ENCODE measurements at regions not wholly inside any gene's neighbourhood (a gene's known extent, or its start where the extent isn't known, plus 50 kb on each side); places are given as distances from the start of the nearest gene placed in this dataset.

DNA sequence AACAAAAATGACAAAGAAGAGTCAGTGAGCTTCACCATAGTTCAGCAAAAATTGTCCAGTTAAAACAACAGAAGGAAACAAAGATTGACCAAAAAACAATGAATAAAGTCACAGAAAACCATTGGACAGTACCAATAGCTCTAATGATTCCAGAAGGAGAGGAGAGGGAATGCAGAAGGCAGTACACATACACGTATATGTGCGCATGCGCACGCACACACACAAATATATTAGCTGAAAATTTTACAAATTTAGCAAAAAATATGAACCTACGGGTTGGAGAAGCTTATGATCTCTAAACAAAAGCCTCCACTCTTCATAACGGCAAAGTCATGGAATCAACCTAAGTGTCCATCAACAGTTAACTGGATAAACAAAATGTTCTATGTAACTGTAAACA lies 120.3 kb upstream of the MON1B start:
- TF ChIP-seq, protein P1, sequence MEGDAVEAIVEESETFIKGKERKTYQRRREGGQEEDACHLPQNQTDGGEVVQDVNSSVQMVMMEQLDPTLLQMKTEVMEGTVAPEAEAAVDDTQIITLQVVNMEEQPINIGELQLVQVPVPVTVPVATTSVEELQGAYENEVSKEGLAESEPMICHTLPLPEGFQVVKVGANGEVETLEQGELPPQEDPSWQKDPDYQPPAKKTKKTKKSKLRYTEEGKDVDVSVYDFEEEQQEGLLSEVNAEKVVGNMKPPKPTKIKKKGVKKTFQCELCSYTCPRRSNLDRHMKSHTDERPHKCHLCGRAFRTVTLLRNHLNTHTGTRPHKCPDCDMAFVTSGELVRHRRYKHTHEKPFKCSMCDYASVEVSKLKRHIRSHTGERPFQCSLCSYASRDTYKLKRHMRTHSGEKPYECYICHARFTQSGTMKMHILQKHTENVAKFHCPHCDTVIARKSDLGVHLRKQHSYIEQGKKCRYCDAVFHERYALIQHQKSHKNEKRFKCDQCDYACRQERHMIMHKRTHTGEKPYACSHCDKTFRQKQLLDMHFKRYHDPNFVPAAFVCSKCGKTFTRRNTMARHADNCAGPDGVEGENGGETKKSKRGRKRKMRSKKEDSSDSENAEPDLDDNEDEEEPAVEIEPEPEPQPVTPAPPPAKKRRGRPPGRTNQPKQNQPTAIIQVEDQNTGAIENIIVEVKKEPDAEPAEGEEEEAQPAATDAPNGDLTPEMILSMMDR (conservative IDR thresholded peaks at IDR 0.05; ENCODE audit: low read depth, low read length), result no peak
- TF ChIP-seq EZH2 (IDR thresholded peaks at IDR 0.05; ENCODE audit: borderline replicate concordance, low read depth, low read length, poor library complexity, severe bottlenecking), result no peak
